ENCODE measurements at regions not wholly inside any gene's neighbourhood (a gene's known extent, or its start where the extent isn't known, plus 50 kb on each side); places are given as distances from the start of the nearest gene placed in this dataset.

DNA sequence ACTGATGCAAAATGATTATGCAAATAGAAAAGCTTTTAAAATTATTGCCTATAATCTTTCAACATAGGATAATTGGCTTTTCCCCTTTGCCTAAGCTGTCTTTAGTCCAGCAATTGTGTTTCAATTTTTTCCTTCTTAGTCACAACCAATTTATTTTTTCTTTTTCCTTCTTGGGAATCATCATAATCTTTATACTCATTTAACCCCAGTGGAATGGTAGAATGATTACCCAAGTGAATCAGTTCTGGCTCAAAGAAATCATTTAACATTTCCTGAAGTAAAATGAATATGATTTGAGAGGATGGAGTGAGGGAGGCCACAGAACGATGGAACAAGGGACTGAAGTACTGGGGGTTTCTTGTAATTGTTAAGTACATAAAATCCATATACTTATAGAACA is 93.0 kb upstream of the CRIM1 start:
- H4K20me1 ChIP-seq (ENCODE audit: insufficient read depth, low read length), result no peaks in the 10 kb centered on the region
- Mint-ChIP-seq H3K27me3 (ENCODE audit: low read depth, unreplicated experiment) (no peaks in the 10 kb centered on the region), H3K9me3 (ENCODE audit: unreplicated experiment) (peaks cover 5% of the 10 kb centered on the region), H3K4me1 (ENCODE audit: low read depth, unreplicated experiment) (no peaks in the 10 kb centered on the region), H3K27ac (ENCODE audit: unreplicated experiment) (no peak overlapping the region), H3K36me3 (ENCODE audit: low read depth, unreplicated experiment) (no peaks in the 10 kb centered on the region), H3K4me3 (ENCODE audit: unreplicated experiment) (no peak overlapping the region)
- H3K79me2 ChIP-seq (ENCODE audit: insufficient read depth, low read length), result no peaks in the 10 kb centered on the region
- H2AFZ ChIP-seq (ENCODE audit: low read depth, low read length), result no peak overlapping the region
- H3K4me3 ChIP-seq (ENCODE audit: insufficient read depth, low read depth, low read length), result no peak overlapping the region
- no peaks in the 10 kb centered on the region for H3K9me3 ChIP-seq (ENCODE audit: insufficient read depth, low read depth, low read length)
- H3K27me3 ChIP-seq (ENCODE audit: insufficient read depth, low read length), result no peaks in the 10 kb centered on the region
- no peak overlapping the region for H3K9ac ChIP-seq (ENCODE audit: low read length)
- no peak overlapping the region for H3K4me2 ChIP-seq (ENCODE audit: low read length)
- DNase-seq (ENCODE audit: low read depth), result no peak
- no peak for FAIRE-seq
- H3K36me3 ChIP-seq (ENCODE audit: insufficient read depth, low read length), result no peaks in the 10 kb centered on the region
- H3K27ac ChIP-seq (ENCODE audit: low read depth, low read length), result no peak overlapping the region
- no peaks in the 10 kb centered on the region for H3K4me1 ChIP-seq (ENCODE audit: insufficient read depth, low read length)
- TF ChIP-seq EZH2 (IDR thresholded peaks at IDR 0.05; ENCODE audit: insufficient read depth, low read length), result no peak
- TF ChIP-seq, protein P1, sequence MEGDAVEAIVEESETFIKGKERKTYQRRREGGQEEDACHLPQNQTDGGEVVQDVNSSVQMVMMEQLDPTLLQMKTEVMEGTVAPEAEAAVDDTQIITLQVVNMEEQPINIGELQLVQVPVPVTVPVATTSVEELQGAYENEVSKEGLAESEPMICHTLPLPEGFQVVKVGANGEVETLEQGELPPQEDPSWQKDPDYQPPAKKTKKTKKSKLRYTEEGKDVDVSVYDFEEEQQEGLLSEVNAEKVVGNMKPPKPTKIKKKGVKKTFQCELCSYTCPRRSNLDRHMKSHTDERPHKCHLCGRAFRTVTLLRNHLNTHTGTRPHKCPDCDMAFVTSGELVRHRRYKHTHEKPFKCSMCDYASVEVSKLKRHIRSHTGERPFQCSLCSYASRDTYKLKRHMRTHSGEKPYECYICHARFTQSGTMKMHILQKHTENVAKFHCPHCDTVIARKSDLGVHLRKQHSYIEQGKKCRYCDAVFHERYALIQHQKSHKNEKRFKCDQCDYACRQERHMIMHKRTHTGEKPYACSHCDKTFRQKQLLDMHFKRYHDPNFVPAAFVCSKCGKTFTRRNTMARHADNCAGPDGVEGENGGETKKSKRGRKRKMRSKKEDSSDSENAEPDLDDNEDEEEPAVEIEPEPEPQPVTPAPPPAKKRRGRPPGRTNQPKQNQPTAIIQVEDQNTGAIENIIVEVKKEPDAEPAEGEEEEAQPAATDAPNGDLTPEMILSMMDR (IDR thresholded peaks at IDR 0.05; ENCODE audit: insufficient read depth, low read depth, low read length), result no peak

DNA sequence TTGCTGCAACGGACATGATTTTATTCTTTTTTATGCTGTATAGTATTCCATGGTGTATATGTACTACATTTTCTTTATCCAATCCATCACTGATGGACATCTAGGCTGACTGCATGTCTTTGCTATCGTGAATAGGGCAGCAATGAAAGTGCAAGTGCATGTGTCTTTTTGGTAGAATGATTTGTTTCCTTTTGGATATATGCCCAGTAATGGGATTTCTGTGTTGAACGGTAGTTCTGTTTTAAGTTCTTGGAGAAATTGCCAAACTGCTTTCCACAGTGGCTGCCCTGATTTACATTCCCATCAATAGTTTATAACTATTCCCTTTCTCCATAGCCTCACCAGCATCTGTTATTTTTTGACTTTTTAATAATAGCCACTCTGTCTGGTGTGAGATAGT is 99.7 kb upstream of the CRIM1 start:
- no peak for FAIRE-seq
- Mint-ChIP-seq H3K27ac (ENCODE audit: unreplicated experiment) (no peak overlapping the region), H3K9me3 (ENCODE audit: unreplicated experiment) (no peaks in the 10 kb centered on the region), H3K4me1 (ENCODE audit: low read depth, unreplicated experiment) (no peaks in the 10 kb centered on the region), H3K27me3 (ENCODE audit: low read depth, unreplicated experiment) (no peaks in the 10 kb centered on the region), H3K4me3 (ENCODE audit: unreplicated experiment) (no peak overlapping the region), H3K36me3 (ENCODE audit: low read depth, unreplicated experiment) (no peaks in the 10 kb centered on the region)
- no peak overlapping the region for H3K4me3 ChIP-seq (ENCODE audit: insufficient read depth, low read depth, low read length)
- H3K9me3 ChIP-seq (ENCODE audit: insufficient read depth, low read depth, low read length), result no peaks in the 10 kb centered on the region
- no peaks in the 10 kb centered on the region for H3K79me2 ChIP-seq (ENCODE audit: insufficient read depth, low read length)
- no peak overlapping the region for H3K4me2 ChIP-seq (ENCODE audit: low read length)
- no peak overlapping the region for H3K27ac ChIP-seq (ENCODE audit: low read depth, low read length)
- no peak for TF ChIP-seq EZH2 (IDR thresholded peaks at IDR 0.05; ENCODE audit: insufficient read depth, low read length)
- TF ChIP-seq, protein P1 (IDR thresholded peaks at IDR 0.05; ENCODE audit: insufficient read depth, low read depth, low read length), result no peak
- H3K9ac ChIP-seq (ENCODE audit: low read length), result no peak overlapping the region
- H3K4me1 ChIP-seq (ENCODE audit: insufficient read depth, low read length), result no peaks in the 10 kb centered on the region
- no peak for DNase-seq (ENCODE audit: low read depth)
- no peaks in the 10 kb centered on the region for H3K36me3 ChIP-seq (ENCODE audit: insufficient read depth, low read length)
- H4K20me1 ChIP-seq (ENCODE audit: insufficient read depth, low read length), result no peaks in the 10 kb centered on the region
- no peak overlapping the region for H2AFZ ChIP-seq (ENCODE audit: low read depth, low read length)
- H3K27me3 ChIP-seq (ENCODE audit: insufficient read depth, low read length), result no peaks in the 10 kb centered on the region

DNA sequence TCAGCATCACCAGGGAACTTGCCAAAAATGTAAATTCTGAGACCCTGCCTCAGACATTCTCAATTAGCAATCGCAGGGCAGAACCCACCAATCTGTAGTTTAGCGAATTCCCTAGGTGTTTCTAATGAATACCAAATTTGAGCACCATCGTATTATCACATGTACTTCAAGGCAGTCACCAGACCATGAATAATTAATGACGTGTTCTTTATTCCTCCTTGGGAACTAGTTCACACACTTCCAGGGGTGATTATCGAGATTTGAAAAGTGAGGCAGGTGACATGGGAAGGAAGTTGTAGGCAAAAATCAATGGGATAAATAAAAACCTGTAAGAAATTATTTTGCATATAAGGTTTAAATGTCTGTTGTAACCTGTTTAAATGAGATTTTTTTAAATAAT is 102.5 kb upstream of the CRIM1 start:
- no peaks in the 10 kb centered on the region for H3K79me2 ChIP-seq (ENCODE audit: insufficient read depth, low read length)
- no peak overlapping the region for H3K9ac ChIP-seq (ENCODE audit: low read length)
- no peaks in the 10 kb centered on the region for H3K4me1 Mint-ChIP-seq (ENCODE audit: low read depth, unreplicated experiment)
- H3K27ac Mint-ChIP-seq (ENCODE audit: unreplicated experiment), result no peak overlapping the region
- H3K27ac ChIP-seq (ENCODE audit: low read depth, low read length), result no peak overlapping the region
- no peak overlapping the region for H3K4me3 ChIP-seq (ENCODE audit: insufficient read depth, low read depth, low read length)
- no peak overlapping the region for H3K4me2 ChIP-seq (ENCODE audit: low read length)
- no peaks in the 10 kb centered on the region for H3K9me3 Mint-ChIP-seq (ENCODE audit: unreplicated experiment)
- FAIRE-seq (no peak), DNase-seq (ENCODE audit: low read depth) (peak; percentile 23)
- H4K20me1 ChIP-seq (ENCODE audit: insufficient read depth, low read length), result no peaks in the 10 kb centered on the region
- H3K4me1 ChIP-seq (ENCODE audit: insufficient read depth, low read length), result no peaks in the 10 kb centered on the region
- H3K9me3 ChIP-seq (ENCODE audit: insufficient read depth, low read depth, low read length), result no peaks in the 10 kb centered on the region
- no peaks in the 10 kb centered on the region for H3K27me3 ChIP-seq (ENCODE audit: insufficient read depth, low read length)
- H3K36me3 ChIP-seq (ENCODE audit: insufficient read depth, low read length), result no peaks in the 10 kb centered on the region
- H3K36me3 Mint-ChIP-seq (ENCODE audit: low read depth, unreplicated experiment), result no peaks in the 10 kb centered on the region
- TF ChIP-seq EZH2 (IDR thresholded peaks at IDR 0.05; ENCODE audit: insufficient read depth, low read length), result no peak
- TF ChIP-seq, protein P1 (IDR thresholded peaks at IDR 0.05; ENCODE audit: insufficient read depth, low read depth, low read length), result no peak
- H2AFZ ChIP-seq (ENCODE audit: low read depth, low read length), result no peak overlapping the region
- no peak overlapping the region for H3K4me3 Mint-ChIP-seq (ENCODE audit: unreplicated experiment)
- H3K27me3 Mint-ChIP-seq (ENCODE audit: low read depth, unreplicated experiment), result no peaks in the 10 kb centered on the region
